Loucy (cell line): ENCODE measurements at regions not wholly inside any gene's neighbourhood (a gene's known extent, or its start where the extent isn't known, plus 50 kb on each side); places are given as distances from the start of the nearest gene placed in this dataset.

ENCODE experiments used
- H2AFZ ChIP-seq: fragments of 200-600 bp; sonication (generic); 2 replicates; pipeline ENCODE4 v1.6.0; 2016; ENCODE audit warnings: antibody characterized with exemption, mild to moderate bottlenecking, low read length, moderate library complexity
- H3F3A ChIP-seq: fragments of 200-600 bp; 2 replicates; pipeline ENCODE4 v1.6.0; 2016; ENCODE audit warnings: antibody characterized with exemption, low read depth, mild to moderate bottlenecking
- H3K27me3 ChIP-seq: fragments of 200-600 bp; sonication (generic); 2 replicates; pipeline ENCODE4 v1.6.1; 2014; ENCODE audit warnings: low read length, mild to moderate bottlenecking; ENCODE audit not compliant: insufficient read depth, poor library complexity, severe bottlenecking
- H3K36me3 ChIP-seq: fragments of 200-600 bp; sonication (generic); 2 replicates; pipeline ENCODE4 v1.6.1; 2016; ENCODE audit warnings: low read length; ENCODE audit not compliant: insufficient read depth
- H3K4me1 ChIP-seq: fragments of 200-600 bp; sonication (generic); 2 replicates; pipeline ENCODE4 v1.5.1; 2014; ENCODE audit warnings: low read length, mild to moderate bottlenecking; ENCODE audit not compliant: insufficient read depth, poor library complexity, severe bottlenecking
- H3K4me2 ChIP-seq: fragments of 200-600 bp; sonication (generic); 2 replicates; pipeline ENCODE4 v1.6.0; 2014; ENCODE audit warnings: antibody characterized with exemption, low read length, low read depth, mild to moderate bottlenecking; ENCODE audit not compliant: poor library complexity, severe bottlenecking
- H3K4me3 ChIP-seq: fragments of 200-600 bp; sonication (generic); 2 replicates; pipeline ENCODE4 v1.5.1; 2014; ENCODE audit warnings: low read length, mild to moderate bottlenecking, mixed read lengths; ENCODE audit not compliant: poor library complexity, severe bottlenecking
- H3K79me2 ChIP-seq: fragments of 200-600 bp; sonication (generic); 2 replicates; pipeline ENCODE4 v1.6.1; 2014; ENCODE audit warnings: low read length; ENCODE audit not compliant: insufficient read depth
- H3K9ac ChIP-seq: fragments of 200-600 bp; sonication (generic); 2 replicates; pipeline ENCODE4 v1.6.0; 2014; ENCODE audit warnings: mild to moderate bottlenecking, low read depth, low read length, moderate library complexity; ENCODE audit not compliant: poor library complexity, severe bottlenecking
- H3K9me2 ChIP-seq: fragments of 200-600 bp; sonication (generic); replicated peaks from 2 replicates; pipeline ENCODE4 v1.6.1; 2016; ENCODE audit warnings: low read depth, low read length, mixed read lengths
- H3K9me3 ChIP-seq: fragments of 200-600 bp; sonication (generic); 2 replicates; pipeline ENCODE4 v1.6.1; 2014; ENCODE audit warnings: mild to moderate bottlenecking, antibody characterized with exemption, low read length, low read depth; ENCODE audit not compliant: insufficient read depth
- H4K20me1 ChIP-seq: fragments of 200-600 bp; sonication (generic); 2 replicates; pipeline ENCODE4 v1.6.0; 2014; ENCODE audit warnings: antibody characterized with exemption, low read length, mild to moderate bottlenecking; ENCODE audit not compliant: insufficient read depth, poor library complexity, severe bottlenecking
- EZH2phosphoT487 ChIP-seq: fragments of 200-600 bp; IDR thresholded peaks from 2 replicates; pipeline ENCODE4 v1.6.1; 2018; ENCODE audit warnings: antibody characterized with exemption, mild to moderate bottlenecking, moderate library complexity, borderline replicate concordance
- TF ChIP-seq, protein P1 (sequence below): fragments of 200-600 bp; sonication (generic); conservative IDR thresholded peaks from 2 replicates; pipeline ENCODE4 v1.5.1; 2014; ENCODE audit warnings: mild to moderate bottlenecking, antibody characterized with exemption, low read length

DNA sequence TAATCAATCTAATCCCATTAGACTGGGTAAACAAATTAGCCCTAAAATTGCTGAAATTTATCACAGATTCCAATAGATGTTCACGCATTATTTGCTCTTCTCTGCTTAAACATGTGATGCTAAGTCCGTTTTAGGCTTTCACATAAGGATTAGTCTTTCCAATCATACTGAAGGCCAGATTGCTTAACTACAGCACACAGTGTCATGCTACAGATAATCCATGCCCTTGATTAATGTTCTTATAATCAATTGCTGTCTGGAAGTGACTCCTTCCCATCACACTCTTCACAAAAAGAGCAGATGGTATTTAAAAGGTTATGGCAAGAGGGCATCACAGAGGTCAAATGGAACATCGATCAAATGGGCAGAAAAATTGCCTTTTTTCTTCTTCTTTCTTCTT lies 471.5 kb upstream of the ROBO1 start:
- H3K9me3 ChIP-seq, result no peaks in the 10 kb centered on the region
- no peaks in the 10 kb centered on the region for H3F3A ChIP-seq
- H3K4me3 ChIP-seq, result no peak overlapping the region
- no peaks in the 10 kb centered on the region for H3K36me3 ChIP-seq
- H3K4me1 ChIP-seq, result no peaks in the 10 kb centered on the region
- H3K9ac ChIP-seq, result no peak overlapping the region
- TF ChIP-seq, protein P1, sequence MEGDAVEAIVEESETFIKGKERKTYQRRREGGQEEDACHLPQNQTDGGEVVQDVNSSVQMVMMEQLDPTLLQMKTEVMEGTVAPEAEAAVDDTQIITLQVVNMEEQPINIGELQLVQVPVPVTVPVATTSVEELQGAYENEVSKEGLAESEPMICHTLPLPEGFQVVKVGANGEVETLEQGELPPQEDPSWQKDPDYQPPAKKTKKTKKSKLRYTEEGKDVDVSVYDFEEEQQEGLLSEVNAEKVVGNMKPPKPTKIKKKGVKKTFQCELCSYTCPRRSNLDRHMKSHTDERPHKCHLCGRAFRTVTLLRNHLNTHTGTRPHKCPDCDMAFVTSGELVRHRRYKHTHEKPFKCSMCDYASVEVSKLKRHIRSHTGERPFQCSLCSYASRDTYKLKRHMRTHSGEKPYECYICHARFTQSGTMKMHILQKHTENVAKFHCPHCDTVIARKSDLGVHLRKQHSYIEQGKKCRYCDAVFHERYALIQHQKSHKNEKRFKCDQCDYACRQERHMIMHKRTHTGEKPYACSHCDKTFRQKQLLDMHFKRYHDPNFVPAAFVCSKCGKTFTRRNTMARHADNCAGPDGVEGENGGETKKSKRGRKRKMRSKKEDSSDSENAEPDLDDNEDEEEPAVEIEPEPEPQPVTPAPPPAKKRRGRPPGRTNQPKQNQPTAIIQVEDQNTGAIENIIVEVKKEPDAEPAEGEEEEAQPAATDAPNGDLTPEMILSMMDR, result no peak
- no peak for TF ChIP-seq EZH2phosphoT487
- no peak overlapping the region for H3K4me2 ChIP-seq
- no peaks in the 10 kb centered on the region for H3K27me3 ChIP-seq
- no peaks in the 10 kb centered on the region for H4K20me1 ChIP-seq
- no peaks in the 10 kb centered on the region for H3K9me2 ChIP-seq
- H2AFZ ChIP-seq, result no peak overlapping the region
- H3K79me2 ChIP-seq, result no peaks in the 10 kb centered on the region

DNA sequence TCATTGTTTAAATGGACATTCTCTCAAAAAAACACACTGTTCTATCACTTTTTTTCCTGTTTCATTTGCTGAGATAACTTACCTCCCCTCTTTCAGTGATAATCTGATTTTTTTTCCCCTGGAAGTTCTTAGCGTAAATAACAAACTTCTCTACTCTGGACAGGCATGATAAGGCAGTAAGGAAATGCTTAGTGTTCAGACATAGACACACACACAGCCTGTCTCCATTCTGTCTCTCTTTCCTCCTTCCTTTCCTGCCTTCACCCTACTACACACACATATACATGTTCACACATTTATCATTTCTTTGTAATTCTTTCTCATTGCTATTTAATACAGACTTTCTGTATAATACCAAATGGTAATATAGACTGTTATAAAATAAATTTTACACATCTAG lies 470.8 kb upstream of the ROBO1 start:
- Histone ChIP-seq H3K27me3 (no peaks in the 10 kb centered on the region), H3K9me2 (no peaks in the 10 kb centered on the region), H3K36me3 (no peaks in the 10 kb centered on the region), H3K79me2 (no peaks in the 10 kb centered on the region), H3K9ac (no peak overlapping the region), H3K4me2 (no peak overlapping the region), H3K4me3 (no peak overlapping the region), H3K4me1 (no peaks in the 10 kb centered on the region), H4K20me1 (no peaks in the 10 kb centered on the region), H3F3A (no peaks in the 10 kb centered on the region), H3K9me3 (no peaks in the 10 kb centered on the region), H2AFZ (no peak overlapping the region)
- TF ChIP-seq, protein P1, result no peak
- no peak for TF ChIP-seq EZH2phosphoT487

DNA sequence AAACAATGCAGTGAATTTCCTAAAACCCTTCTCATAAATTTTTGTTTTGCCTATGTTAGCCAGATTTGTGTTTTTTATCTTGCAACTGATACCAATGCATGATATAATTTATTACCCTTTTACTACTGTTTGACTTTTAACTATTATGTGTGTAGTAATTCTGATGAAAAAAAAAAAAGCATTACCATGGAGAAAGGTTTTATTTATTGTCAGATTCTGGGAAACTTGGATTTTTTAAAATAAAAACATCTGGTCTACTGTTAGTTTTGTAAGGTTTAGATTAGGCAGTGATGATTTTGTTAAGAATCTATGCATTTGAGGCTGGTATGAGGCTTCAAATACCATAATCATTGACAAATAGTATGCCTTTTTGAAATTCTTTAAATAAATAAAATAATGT lies 470.4 kb upstream of the ROBO1 start:
- Histone ChIP-seq H3K9me3 (no peaks in the 10 kb centered on the region), H4K20me1 (no peaks in the 10 kb centered on the region), H3F3A (no peaks in the 10 kb centered on the region), H3K36me3 (no peaks in the 10 kb centered on the region), H3K9ac (no peak overlapping the region), H3K4me2 (no peak overlapping the region), H3K4me1 (no peaks in the 10 kb centered on the region), H3K4me3 (no peak overlapping the region), H3K27me3 (no peaks in the 10 kb centered on the region), H3K79me2 (no peaks in the 10 kb centered on the region), H2AFZ (no peak overlapping the region), H3K9me2 (no peaks in the 10 kb centered on the region)
- TF ChIP-seq EZH2phosphoT487, result no peak
- TF ChIP-seq, protein P1, result no peak
